ENCODE measurements at regions not wholly inside any gene's neighbourhood (a gene's known extent, or its start where the extent isn't known, plus 50 kb on each side); places are given as distances from the start of the nearest gene placed in this dataset.
A peak's percentile ranks its signal among the peaks of the same experiment; 100 is the strongest.

DNA sequence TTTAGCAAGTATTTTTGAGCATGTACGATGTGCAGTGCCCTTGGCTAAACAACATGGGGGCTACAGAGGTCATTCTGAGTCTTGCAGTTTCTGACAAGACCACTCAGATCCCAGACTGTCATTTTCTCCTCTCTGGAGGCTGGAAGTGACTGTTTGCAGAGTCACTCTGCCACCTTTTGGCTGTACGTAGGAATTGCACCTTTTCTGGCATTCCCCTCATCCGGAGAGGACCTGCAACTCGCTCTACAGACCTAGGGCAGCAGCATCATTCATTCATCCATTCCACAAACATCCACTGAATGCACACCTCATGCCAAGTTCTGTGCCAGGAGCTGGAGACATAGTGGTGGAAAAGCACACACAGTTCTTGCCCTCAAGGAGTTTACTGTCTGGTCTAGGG lies 160.4 kb upstream of the GPR101 start:
- in situ Hi-C loops (cut with HindIII; ENCODE audit: low pct_unique_long_range_greater_than_20kb, low sequenced_read_pairs) = no loop called here
- BruUV-seq (replicated peaks) = no TSS peak
- Histone ChIP-seq H3K4me3 (ENCODE audit: low read depth in 2 of 2, low read length in 2 of 2) (no peak overlapping the region), H3K4me1 (ENCODE audit: control insufficient read depth, insufficient read depth, low read length) (no peaks in the 10 kb centered on the region), H3K36me3 (ENCODE audit: control insufficient read depth, insufficient read depth, low read length) (no peaks in the 10 kb centered on the region), H3K9me3 (ENCODE audit: control insufficient read depth, insufficient read depth, low read depth, low read length) (no peaks in the 10 kb centered on the region), H3K27me3 (ENCODE audit: control insufficient read depth, insufficient read depth, low read length) (no peaks in the 10 kb centered on the region), H3K27ac (ENCODE audit: low read length) (no peak overlapping the region)
- ChIA-PET CTCF (interaction anchor here (0.7 to 1.0 kb wide), 2 partner anchors 80 to 240 kb away, joined by 3 read pairs; no protein-coding TSS in a partner anchor), POLR2A (no interaction called here)
- intact Hi-C loops (cut with micrococcal nuclease; ENCODE audit: unreplicated experiment) = loop anchor here (1.0 kb wide), 1 partner anchor 240 kb away; no protein-coding TSS in a partner anchor
- ATAC-seq (peak; percentile 84; the same call in 1 of the 2 replicates), DNase-seq (ENCODE audit: low read depth, low spot score) (peak; percentile 20)
- TF ChIP-seq SIN3A (IDR thresholded peaks at IDR 0.05; ENCODE audit: borderline replicate concordance, insufficient read depth, low read depth, low read length) (no peak), TCF7L2 (IDR thresholded peaks at IDR 0.05; ENCODE audit: low read depth, low read length) (no peak), POLR2AphosphoS5 (IDR thresholded peaks at IDR 0.05; ENCODE audit: low read depth, low read length) (no peak)
- TF ChIP-seq, protein P1, sequence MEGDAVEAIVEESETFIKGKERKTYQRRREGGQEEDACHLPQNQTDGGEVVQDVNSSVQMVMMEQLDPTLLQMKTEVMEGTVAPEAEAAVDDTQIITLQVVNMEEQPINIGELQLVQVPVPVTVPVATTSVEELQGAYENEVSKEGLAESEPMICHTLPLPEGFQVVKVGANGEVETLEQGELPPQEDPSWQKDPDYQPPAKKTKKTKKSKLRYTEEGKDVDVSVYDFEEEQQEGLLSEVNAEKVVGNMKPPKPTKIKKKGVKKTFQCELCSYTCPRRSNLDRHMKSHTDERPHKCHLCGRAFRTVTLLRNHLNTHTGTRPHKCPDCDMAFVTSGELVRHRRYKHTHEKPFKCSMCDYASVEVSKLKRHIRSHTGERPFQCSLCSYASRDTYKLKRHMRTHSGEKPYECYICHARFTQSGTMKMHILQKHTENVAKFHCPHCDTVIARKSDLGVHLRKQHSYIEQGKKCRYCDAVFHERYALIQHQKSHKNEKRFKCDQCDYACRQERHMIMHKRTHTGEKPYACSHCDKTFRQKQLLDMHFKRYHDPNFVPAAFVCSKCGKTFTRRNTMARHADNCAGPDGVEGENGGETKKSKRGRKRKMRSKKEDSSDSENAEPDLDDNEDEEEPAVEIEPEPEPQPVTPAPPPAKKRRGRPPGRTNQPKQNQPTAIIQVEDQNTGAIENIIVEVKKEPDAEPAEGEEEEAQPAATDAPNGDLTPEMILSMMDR (IDR thresholded peaks at IDR 0.05) = peak; percentile 76

DNA sequence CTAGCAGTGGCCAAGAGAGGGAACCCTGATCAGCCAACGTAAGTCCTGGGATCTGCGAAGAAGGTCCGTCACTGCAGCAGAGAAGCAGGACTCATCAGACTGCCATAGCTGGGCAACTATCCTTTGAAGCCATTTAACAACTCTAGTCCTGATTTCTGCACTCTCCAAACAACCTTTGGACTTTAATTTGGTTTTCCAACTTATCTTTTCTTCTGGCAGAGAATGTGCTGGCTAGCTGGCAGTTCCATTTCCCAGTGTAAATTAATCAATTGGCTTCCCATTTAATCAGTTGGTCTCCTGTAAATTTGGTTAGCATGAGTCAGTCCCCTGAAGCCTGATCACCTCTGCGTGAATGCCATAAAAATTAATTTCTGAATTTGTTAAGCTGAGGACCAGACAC lies 153.7 kb upstream of the GPR101 start:
- POLR2A ChIA-PET = no interaction called here
- in situ Hi-C loops (cut with HindIII; ENCODE audit: low pct_unique_long_range_greater_than_20kb, low sequenced_read_pairs) = no loop called here
- no peak overlapping the region for H3K27ac ChIP-seq (ENCODE audit: low read length)
- TF ChIP-seq TCF7L2 (IDR thresholded peaks at IDR 0.05; ENCODE audit: low read depth, low read length) = no peak
- TF ChIP-seq POLR2AphosphoS5 (IDR thresholded peaks at IDR 0.05; ENCODE audit: low read depth, low read length) = no peak
- TF ChIP-seq, protein P2, sequence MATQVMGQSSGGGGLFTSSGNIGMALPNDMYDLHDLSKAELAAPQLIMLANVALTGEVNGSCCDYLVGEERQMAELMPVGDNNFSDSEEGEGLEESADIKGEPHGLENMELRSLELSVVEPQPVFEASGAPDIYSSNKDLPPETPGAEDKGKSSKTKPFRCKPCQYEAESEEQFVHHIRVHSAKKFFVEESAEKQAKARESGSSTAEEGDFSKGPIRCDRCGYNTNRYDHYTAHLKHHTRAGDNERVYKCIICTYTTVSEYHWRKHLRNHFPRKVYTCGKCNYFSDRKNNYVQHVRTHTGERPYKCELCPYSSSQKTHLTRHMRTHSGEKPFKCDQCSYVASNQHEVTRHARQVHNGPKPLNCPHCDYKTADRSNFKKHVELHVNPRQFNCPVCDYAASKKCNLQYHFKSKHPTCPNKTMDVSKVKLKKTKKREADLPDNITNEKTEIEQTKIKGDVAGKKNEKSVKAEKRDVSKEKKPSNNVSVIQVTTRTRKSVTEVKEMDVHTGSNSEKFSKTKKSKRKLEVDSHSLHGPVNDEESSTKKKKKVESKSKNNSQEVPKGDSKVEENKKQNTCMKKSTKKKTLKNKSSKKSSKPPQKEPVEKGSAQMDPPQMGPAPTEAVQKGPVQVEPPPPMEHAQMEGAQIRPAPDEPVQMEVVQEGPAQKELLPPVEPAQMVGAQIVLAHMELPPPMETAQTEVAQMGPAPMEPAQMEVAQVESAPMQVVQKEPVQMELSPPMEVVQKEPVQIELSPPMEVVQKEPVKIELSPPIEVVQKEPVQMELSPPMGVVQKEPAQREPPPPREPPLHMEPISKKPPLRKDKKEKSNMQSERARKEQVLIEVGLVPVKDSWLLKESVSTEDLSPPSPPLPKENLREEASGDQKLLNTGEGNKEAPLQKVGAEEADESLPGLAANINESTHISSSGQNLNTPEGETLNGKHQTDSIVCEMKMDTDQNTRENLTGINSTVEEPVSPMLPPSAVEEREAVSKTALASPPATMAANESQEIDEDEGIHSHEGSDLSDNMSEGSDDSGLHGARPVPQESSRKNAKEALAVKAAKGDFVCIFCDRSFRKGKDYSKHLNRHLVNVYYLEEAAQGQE (IDR thresholded peaks at IDR 0.05; ENCODE audit: insufficient read depth in 1 of 2, low read depth in 2 of 2, low read length in 1 of 2) = no peak
- TF ChIP-seq SIN3A (IDR thresholded peaks at IDR 0.05; ENCODE audit: borderline replicate concordance, insufficient read depth, low read depth, low read length) = no peak
- TF ChIP-seq, protein P1 (IDR thresholded peaks at IDR 0.05) = no peak
- ATAC-seq (no peak), DNase-seq (ENCODE audit: low read depth, low spot score) (no peak)
- no peaks in the 10 kb centered on the region for H3K4me1 ChIP-seq (ENCODE audit: control insufficient read depth, insufficient read depth, low read length)
- CTCF ChIA-PET = no interaction called here
- no peaks in the 10 kb centered on the region for H3K36me3 ChIP-seq (ENCODE audit: control insufficient read depth, insufficient read depth, low read length)
- H3K9me3 ChIP-seq (ENCODE audit: control insufficient read depth, insufficient read depth, low read depth, low read length) = no peaks in the 10 kb centered on the region
- intact Hi-C loops (cut with micrococcal nuclease; ENCODE audit: unreplicated experiment) = no loop called here
- no peak overlapping the region for H3K4me3 ChIP-seq (ENCODE audit: low read depth in 2 of 2, low read length in 2 of 2)
- BruUV-seq (replicated peaks) = no TSS peak
- H3K27me3 ChIP-seq (ENCODE audit: control insufficient read depth, insufficient read depth, low read length) = no peaks in the 10 kb centered on the region
